B cell (primary cell): ENCODE measurements at regions not wholly inside any gene's neighbourhood (a gene's known extent, or its start where the extent isn't known, plus 50 kb on each side); places are given as distances from the start of the nearest gene placed in this dataset.

Source experiments
- ATAC-seq: fragments of 200-7000 bp; cut with Tn5 transposase; one replicate; pipeline ENCODE4 v1.10.0; 2021; ENCODE audit warnings: low read depth, mild to moderate bottlenecking, moderate number of reproducible peaks, moderate library complexity
- CTCF ChIA-PET: fragments of 350-600 bp; sonication (Branson Sonifier 250); formaldehyde crosslinking; loops from one replicate; lab custom pipeline; 2021; ENCODE audit warnings: antibody characterized with exemption, inconsistent platforms; lab: Charles Lee
- POLR2A ChIA-PET: fragments of 350-600 bp; sonication (Branson Sonifier 250); formaldehyde crosslinking; loops from one replicate; lab custom pipeline; 2021; ENCODE audit warnings: antibody characterized with exemption; lab: Charles Lee
- DNase-seq: peaks from one replicate; pipeline ENCODE4 v3.0.0; 2013
- H2AFZ ChIP-seq: 2 replicates; pipeline ENCODE4 v1.6.1; 2012; ENCODE audit warnings: mild to moderate bottlenecking, low read depth, low read length; ENCODE audit not compliant: insufficient read depth, poor library complexity, severe bottlenecking
- H3K27ac ChIP-seq, 2 donors: 1 replicate in 1 of 2; 2 replicates in 1 of 2; pipeline ENCODE4 v1.5.1; 2012 to 2013; ENCODE audit warnings: low read length in 2 of 2, mild to moderate bottlenecking in 2 of 2, moderate library complexity in 1 of 2
- H3K27me3 ChIP-seq, 4 experiments: fragments of 200-600 bp in 1 of 4; sonication (generic) in 1 of 4; replicated peaks in 1 of 4; 1 replicate in 2 of 4; 2 replicates in 2 of 4; pipeline versions ENCODE4 v1.6.1 to v1.7.0; 2013 to 2016; ENCODE audit warnings: low read length in 3 of 4, mild to moderate bottlenecking in 2 of 4, mixed read lengths in 1 of 4, moderate library complexity in 1 of 4; ENCODE audit not compliant: insufficient read depth in 4 of 4, control insufficient read depth in 3 of 4; ENCODE audit errors: control extremely low read depth in 1 of 4
- H3K36me3 ChIP-seq, 2 experiments: replicated peaks in 1 of 2; 1 replicate in 1 of 2; 2 replicates in 1 of 2; pipeline versions ENCODE4 v1.6.1 to v1.7.1; 2013; ENCODE audit warnings: low read length in 1 of 2; ENCODE audit not compliant: insufficient read depth in 2 of 2, control insufficient read depth in 1 of 2; ENCODE audit errors: control extremely low read depth in 1 of 2, extremely low read depth in 1 of 2
- H3K4me1 ChIP-seq, 2 donors: fragments of 200-600 bp in 1 of 2; sonication (generic) in 1 of 2; 1 replicate in 1 of 2; 2 replicates in 1 of 2; pipeline versions ENCODE4 v1.5.1 to v1.6.1; 2013 to 2017; ENCODE audit warnings: low read length in 2 of 2; ENCODE audit not compliant: control insufficient read depth in 2 of 2, insufficient read depth in 2 of 2
- H3K4me2 ChIP-seq: replicated peaks from 2 replicates; pipeline ENCODE3; 2012; ENCODE audit warnings: mild to moderate bottlenecking, low read depth, low read length; ENCODE audit not compliant: poor library complexity, severe bottlenecking
- H3K4me3 ChIP-seq, 5 experiments: fragments of 200-600 bp in 1 of 5; sonication (generic) in 1 of 5; 1 replicate in 3 of 5; 2 replicates in 2 of 5; pipeline versions ENCODE4 v1.5.1 to v1.7.0; 2011 to 2016; ENCODE audit warnings: low read length in 4 of 5, mild to moderate bottlenecking in 4 of 5, low read depth in 2 of 5, control low read depth in 1 of 5, moderate library complexity in 1 of 5; ENCODE audit not compliant: insufficient read depth in 1 of 5; ENCODE audit errors: control extremely low read depth in 1 of 5, extremely low read depth in 1 of 5
- H3K79me2 ChIP-seq: fragments of 200-600 bp; sonication (generic); one replicate; pipeline ENCODE4 v1.6.0; 2016; ENCODE audit warnings: low read length; ENCODE audit not compliant: control insufficient read depth, insufficient read depth
- H3K9ac ChIP-seq: fragments of 200-600 bp; sonication (generic); 2 replicates; pipeline ENCODE4 v1.6.1; 2017; ENCODE audit warnings: mild to moderate bottlenecking, low read length, moderate library complexity
- H3K9me3 ChIP-seq, 3 donors: one replicate each; pipeline versions ENCODE4 v1.6.1 to v1.7.1; 2013; ENCODE audit warnings: low read length in 2 of 3; ENCODE audit not compliant: control insufficient read depth in 2 of 3, insufficient read depth in 1 of 3; ENCODE audit errors: control extremely low read depth in 1 of 3
- H4K20me1 ChIP-seq: 2 replicates; pipeline ENCODE4 v1.6.0; 2012; ENCODE audit warnings: mild to moderate bottlenecking, low read length; ENCODE audit not compliant: insufficient read depth, control insufficient read depth, poor library complexity, severe bottlenecking
- H3K27ac Mint-ChIP-seq: one replicate; pipeline ENCODE4 v1.8.0; 2021; ENCODE audit warnings: mixed read lengths
- H3K27me3 Mint-ChIP-seq: one replicate; pipeline ENCODE4 v1.8.0; 2021; ENCODE audit warnings: mixed read lengths
- H3K4me1 Mint-ChIP-seq: one replicate; pipeline ENCODE4 v1.8.0; 2021; ENCODE audit warnings: mixed read lengths
- H3K4me3 Mint-ChIP-seq: one replicate; pipeline ENCODE4 v1.8.0; 2021; ENCODE audit warnings: mixed read lengths
- H3K9me3 Mint-ChIP-seq: one replicate; pipeline ENCODE4 v1.8.0; 2022; ENCODE audit warnings: mixed read lengths; ENCODE audit not compliant: insufficient read depth
- CTCF ChIP-seq: fragments of 200-600 bp; IDR thresholded peaks from one replicate; pipeline ENCODE4 v1.8.0; 2022; ENCODE audit warnings: antibody characterized with exemption, mild to moderate bottlenecking
- EZH2 ChIP-seq: IDR thresholded peaks from 2 replicates; pipeline ENCODE4 v1.6.1; 2012; ENCODE audit warnings: borderline replicate concordance, low read depth, mild to moderate bottlenecking, moderate library complexity, low read length; ENCODE audit not compliant: insufficient read depth, poor library complexity, severe bottlenecking
- WGBS: methylation state at CpG from one replicate; pipeline ENCODE4 v1.1.5; 2013; ENCODE audit warnings: missing lambda C conversion rate; ENCODE audit not compliant: insufficient coverage; 5-methylcytosine and 5-hydroxymethylcytosine counted together
- intact Hi-C: fragments of 100-400 bp; cut with micrococcal nuclease; formaldehyde crosslinking; loops from one replicate; pipeline ENCODE4 v1.10.0; 2022

GRCh38 chr12:46490635-46491034, 118.1 kb upstream of the SLC38A2 start:
- ATAC-seq (no peak), DNase-seq (no peak)
- Histone ChIP-seq H3K36me3 (peaks cover 0 to 1% of the 10 kb centered on the region in 2 experiments), H3K4me3 (no peak overlapping the region), H3K9ac (no peak overlapping the region), H3K27ac (no peak overlapping the region), H3K4me2 (no peak overlapping the region), H2AFZ (no peak overlapping the region), H3K27me3 (no peaks in the 10 kb centered on the region), H3K4me1 (peaks cover 27% of the 10 kb centered on the region in 2 donors), H3K9me3 (no peaks in the 10 kb centered on the region), H4K20me1 (no peaks in the 10 kb centered on the region), H3K79me2 (no peaks in the 10 kb centered on the region)
- WGBS: no CpG with 5 or more reads among the region's 1 CpG
- Mint-ChIP-seq H3K9me3 (no peaks in the 10 kb centered on the region), H3K4me1 (peaks cover 5% of the 10 kb centered on the region), H3K4me3 (no peak overlapping the region), H3K27ac (no peak overlapping the region), H3K27me3 (no peaks in the 10 kb centered on the region)
- ChIA-PET POLR2A (no interaction called here), CTCF (no interaction called here)
- intact Hi-C loops: no loop called here
- TF ChIP-seq EZH2 (no peak), CTCF (no peak)

- H3K4me3 ChIP-seq: no peak overlapping the region
- ATAC-seq (no peak), DNase-seq (no peak)
- Mint-ChIP-seq H3K4me3 (no peak overlapping the region), H3K4me1 (peaks cover 7% of the 10 kb centered on the region), H3K27me3 (no peaks in the 10 kb centered on the region), H3K9me3 (no peaks in the 10 kb centered on the region), H3K27ac (no peak overlapping the region)
- intact Hi-C loops: loop anchor here (5.0 kb wide), 1 partner anchor 118 kb away; the partner anchor contains the start of gene SLC38A2
- peaks cover 29 to 32% of the 10 kb centered on the region in 2 donors for H3K4me1 ChIP-seq
- H3K27ac ChIP-seq: no peak overlapping the region
- H3K27me3 ChIP-seq: no peaks in the 10 kb centered on the region
- no peaks in the 10 kb centered on the region for H3K79me2 ChIP-seq
- H3K9me3 ChIP-seq: no peaks in the 10 kb centered on the region
- H3K9ac ChIP-seq: no peak overlapping the region
- H4K20me1 ChIP-seq: no peaks in the 10 kb centered on the region
- peaks cover 0 to 1% of the 10 kb centered on the region in 2 experiments for H3K36me3 ChIP-seq
- no peak overlapping the region for H3K4me2 ChIP-seq
- WGBS: 92% methylated on average over 5 of the region's 5 CpGs
- ChIA-PET CTCF (no interaction called here), POLR2A (no interaction called here)
- TF ChIP-seq EZH2 (no peak), CTCF (no peak)
- no peak overlapping the region for H2AFZ ChIP-seq
Measured at GRCh38 chr12:46489951-46490388, 117.4 kb upstream of the SLC38A2 start.
